ENCODE measurements at regions not wholly inside any gene's neighbourhood (a gene's known extent, or its start where the extent isn't known, plus 50 kb on each side); places are given as distances from the start of the nearest gene placed in this dataset.

DNA sequence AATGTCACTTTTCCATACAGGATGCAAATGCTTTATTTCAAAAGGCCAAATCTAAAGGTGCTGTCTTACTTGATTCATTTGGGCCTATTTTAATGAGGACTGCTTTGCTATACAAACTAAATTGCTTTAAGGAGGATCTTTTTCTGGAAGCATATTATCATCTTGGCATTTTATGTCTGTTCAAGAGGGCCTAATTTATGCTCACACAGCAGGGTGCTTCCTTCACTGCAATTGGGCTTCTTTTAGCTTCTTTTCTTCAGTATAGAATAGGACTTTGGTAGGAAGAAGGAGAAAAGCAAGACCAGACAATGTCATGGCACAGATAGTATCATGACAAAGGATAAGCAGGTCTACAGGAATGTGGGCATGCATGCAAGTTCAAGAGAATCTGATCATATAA is 222.4 kb upstream of the ANKRD50 start (continued):
- TF ChIP-seq, protein P1, sequence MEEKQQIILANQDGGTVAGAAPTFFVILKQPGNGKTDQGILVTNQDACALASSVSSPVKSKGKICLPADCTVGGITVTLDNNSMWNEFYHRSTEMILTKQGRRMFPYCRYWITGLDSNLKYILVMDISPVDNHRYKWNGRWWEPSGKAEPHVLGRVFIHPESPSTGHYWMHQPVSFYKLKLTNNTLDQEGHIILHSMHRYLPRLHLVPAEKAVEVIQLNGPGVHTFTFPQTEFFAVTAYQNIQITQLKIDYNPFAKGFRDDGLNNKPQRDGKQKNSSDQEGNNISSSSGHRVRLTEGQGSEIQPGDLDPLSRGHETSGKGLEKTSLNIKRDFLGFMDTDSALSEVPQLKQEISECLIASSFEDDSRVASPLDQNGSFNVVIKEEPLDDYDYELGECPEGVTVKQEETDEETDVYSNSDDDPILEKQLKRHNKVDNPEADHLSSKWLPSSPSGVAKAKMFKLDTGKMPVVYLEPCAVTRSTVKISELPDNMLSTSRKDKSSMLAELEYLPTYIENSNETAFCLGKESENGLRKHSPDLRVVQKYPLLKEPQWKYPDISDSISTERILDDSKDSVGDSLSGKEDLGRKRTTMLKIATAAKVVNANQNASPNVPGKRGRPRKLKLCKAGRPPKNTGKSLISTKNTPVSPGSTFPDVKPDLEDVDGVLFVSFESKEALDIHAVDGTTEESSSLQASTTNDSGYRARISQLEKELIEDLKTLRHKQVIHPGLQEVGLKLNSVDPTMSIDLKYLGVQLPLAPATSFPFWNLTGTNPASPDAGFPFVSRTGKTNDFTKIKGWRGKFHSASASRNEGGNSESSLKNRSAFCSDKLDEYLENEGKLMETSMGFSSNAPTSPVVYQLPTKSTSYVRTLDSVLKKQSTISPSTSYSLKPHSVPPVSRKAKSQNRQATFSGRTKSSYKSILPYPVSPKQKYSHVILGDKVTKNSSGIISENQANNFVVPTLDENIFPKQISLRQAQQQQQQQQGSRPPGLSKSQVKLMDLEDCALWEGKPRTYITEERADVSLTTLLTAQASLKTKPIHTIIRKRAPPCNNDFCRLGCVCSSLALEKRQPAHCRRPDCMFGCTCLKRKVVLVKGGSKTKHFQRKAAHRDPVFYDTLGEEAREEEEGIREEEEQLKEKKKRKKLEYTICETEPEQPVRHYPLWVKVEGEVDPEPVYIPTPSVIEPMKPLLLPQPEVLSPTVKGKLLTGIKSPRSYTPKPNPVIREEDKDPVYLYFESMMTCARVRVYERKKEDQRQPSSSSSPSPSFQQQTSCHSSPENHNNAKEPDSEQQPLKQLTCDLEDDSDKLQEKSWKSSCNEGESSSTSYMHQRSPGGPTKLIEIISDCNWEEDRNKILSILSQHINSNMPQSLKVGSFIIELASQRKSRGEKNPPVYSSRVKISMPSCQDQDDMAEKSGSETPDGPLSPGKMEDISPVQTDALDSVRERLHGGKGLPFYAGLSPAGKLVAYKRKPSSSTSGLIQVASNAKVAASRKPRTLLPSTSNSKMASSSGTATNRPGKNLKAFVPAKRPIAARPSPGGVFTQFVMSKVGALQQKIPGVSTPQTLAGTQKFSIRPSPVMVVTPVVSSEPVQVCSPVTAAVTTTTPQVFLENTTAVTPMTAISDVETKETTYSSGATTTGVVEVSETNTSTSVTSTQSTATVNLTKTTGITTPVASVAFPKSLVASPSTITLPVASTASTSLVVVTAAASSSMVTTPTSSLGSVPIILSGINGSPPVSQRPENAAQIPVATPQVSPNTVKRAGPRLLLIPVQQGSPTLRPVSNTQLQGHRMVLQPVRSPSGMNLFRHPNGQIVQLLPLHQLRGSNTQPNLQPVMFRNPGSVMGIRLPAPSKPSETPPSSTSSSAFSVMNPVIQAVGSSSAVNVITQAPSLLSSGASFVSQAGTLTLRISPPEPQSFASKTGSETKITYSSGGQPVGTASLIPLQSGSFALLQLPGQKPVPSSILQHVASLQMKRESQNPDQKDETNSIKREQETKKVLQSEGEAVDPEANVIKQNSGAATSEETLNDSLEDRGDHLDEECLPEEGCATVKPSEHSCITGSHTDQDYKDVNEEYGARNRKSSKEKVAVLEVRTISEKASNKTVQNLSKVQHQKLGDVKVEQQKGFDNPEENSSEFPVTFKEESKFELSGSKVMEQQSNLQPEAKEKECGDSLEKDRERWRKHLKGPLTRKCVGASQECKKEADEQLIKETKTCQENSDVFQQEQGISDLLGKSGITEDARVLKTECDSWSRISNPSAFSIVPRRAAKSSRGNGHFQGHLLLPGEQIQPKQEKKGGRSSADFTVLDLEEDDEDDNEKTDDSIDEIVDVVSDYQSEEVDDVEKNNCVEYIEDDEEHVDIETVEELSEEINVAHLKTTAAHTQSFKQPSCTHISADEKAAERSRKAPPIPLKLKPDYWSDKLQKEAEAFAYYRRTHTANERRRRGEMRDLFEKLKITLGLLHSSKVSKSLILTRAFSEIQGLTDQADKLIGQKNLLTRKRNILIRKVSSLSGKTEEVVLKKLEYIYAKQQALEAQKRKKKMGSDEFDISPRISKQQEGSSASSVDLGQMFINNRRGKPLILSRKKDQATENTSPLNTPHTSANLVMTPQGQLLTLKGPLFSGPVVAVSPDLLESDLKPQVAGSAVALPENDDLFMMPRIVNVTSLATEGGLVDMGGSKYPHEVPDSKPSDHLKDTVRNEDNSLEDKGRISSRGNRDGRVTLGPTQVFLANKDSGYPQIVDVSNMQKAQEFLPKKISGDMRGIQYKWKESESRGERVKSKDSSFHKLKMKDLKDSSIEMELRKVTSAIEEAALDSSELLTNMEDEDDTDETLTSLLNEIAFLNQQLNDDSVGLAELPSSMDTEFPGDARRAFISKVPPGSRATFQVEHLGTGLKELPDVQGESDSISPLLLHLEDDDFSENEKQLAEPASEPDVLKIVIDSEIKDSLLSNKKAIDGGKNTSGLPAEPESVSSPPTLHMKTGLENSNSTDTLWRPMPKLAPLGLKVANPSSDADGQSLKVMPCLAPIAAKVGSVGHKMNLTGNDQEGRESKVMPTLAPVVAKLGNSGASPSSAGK (IDR thresholded peaks at IDR 0.05) = no peak
- TF ChIP-seq TCFL5 (CRISPR knock-in tag; conservative IDR thresholded peaks at IDR 0.05) = no peak
